ENCODE measurements at regions not wholly inside any gene's neighbourhood (a gene's known extent, or its start where the extent isn't known, plus 50 kb on each side); places are given as distances from the start of the nearest gene placed in this dataset.

- TF ChIP-seq ZBTB33 (IDR thresholded peaks at IDR 0.05) (no peak), FOXA1 (IDR thresholded peaks at IDR 0.05) (no peak), ATF3 (IDR thresholded peaks at IDR 0.05) (no peak), NR2F2 (IDR thresholded peaks at IDR 0.05) (no peak), HNF4G (IDR thresholded peaks at IDR 0.05) (no peak)
Observed at GRCh38 chr10:107754814-107755213, 590.3 kb upstream of the SORCS1 start (continued).

GRCh38 chr10:107749235-107749634 is 584.7 kb upstream of the SORCS1 start:
- no peak overlapping the region for H3K27ac ChIP-seq (ENCODE audit: low read depth in 1 of 2, low read length in 2 of 2)
- TF ChIP-seq RXRA (IDR thresholded peaks at IDR 0.05) (no peak), MAX (IDR thresholded peaks at IDR 0.05) (no peak), NR2F2 (IDR thresholded peaks at IDR 0.05) (no peak), TAF1 (conservative IDR thresholded peaks at IDR 0.05) (no peak), RAD21 (IDR thresholded peaks at IDR 0.05) (no peak), EGR1 (IDR thresholded peaks at IDR 0.05; ENCODE audit: low read depth in 2 of 2) (no peak), HNF4A (conservative IDR thresholded peaks at IDR 0.05) (no peak), SP1 (IDR thresholded peaks at IDR 0.05) (no peak), ZBTB33 (IDR thresholded peaks at IDR 0.05) (no peak), FOXA2 (IDR thresholded peaks at IDR 0.05) (no peak), FOXA1 (IDR thresholded peaks at IDR 0.05) (no peak), REST (IDR thresholded peaks at IDR 0.05) (no peak), GABPA (IDR thresholded peaks at IDR 0.05 in 1 of 2, conservative IDR thresholded peaks at IDR 0.05 in 1 of 2) (no peak), JUND (IDR thresholded peaks at IDR 0.05) (no peak), HNF4G (IDR thresholded peaks at IDR 0.05) (no peak), ATF3 (IDR thresholded peaks at IDR 0.05) (no peak), CTCF (IDR thresholded peaks at IDR 0.05; ENCODE audit: low read depth, low read length, missing input control) (no peak)
- no peaks in the 10 kb centered on the region for H3K9me3 ChIP-seq (ENCODE audit: control insufficient read depth in 4 of 4, low read length in 3 of 4)
- no peak overlapping the region for H3K9ac ChIP-seq (ENCODE audit: low read depth in 1 of 2, low read length in 2 of 2)
- 35% methylated on average over 3 of the region's 3 CpGs for WGBS
- H3K4me1 ChIP-seq (ENCODE audit: control insufficient read depth in 4 of 4, insufficient read depth in 4 of 4, low read length in 3 of 4) = no peaks in the 10 kb centered on the region
- H3K36me3 ChIP-seq (ENCODE audit: control insufficient read depth in 4 of 4, insufficient read depth in 3 of 4, low read depth in 1 of 4, low read length in 3 of 4) = no peaks in the 10 kb centered on the region
- DNase-seq (ENCODE audit: low spot score) = no peak
- no peak overlapping the region for H3K4me3 ChIP-seq (ENCODE audit: low read depth in 1 of 3, low read length in 3 of 3)
- H3K27me3 ChIP-seq (ENCODE audit: control insufficient read depth in 4 of 4, insufficient read depth in 4 of 4, low read length in 3 of 4) = no peaks in the 10 kb centered on the region

Measured in liver (tissue), 8 donors.